Ishikawa (cell line): ENCODE measurements at regions not wholly inside any gene's neighbourhood (a gene's known extent, or its start where the extent isn't known, plus 50 kb on each side); places are given as distances from the start of the nearest gene placed in this dataset.

Source experiments
- CEBPB ChIP-seq: IDR thresholded peaks from 2 replicates; pipeline ENCODE4 v1.6.1; 2012
- CREB1 ChIP-seq: IDR thresholded peaks from 2 replicates; pipeline ENCODE4 v1.6.1; 2012; ENCODE audit warnings: low read depth
- EGR1 ChIP-seq: IDR thresholded peaks from 2 replicates; pipeline ENCODE4 v1.6.1; 2012
- EP300 ChIP-seq: IDR thresholded peaks from 2 replicates; pipeline ENCODE4 v1.6.1; 2012; ENCODE audit warnings: borderline replicate concordance
- FOXM1 ChIP-seq: IDR thresholded peaks from 2 replicates; pipeline ENCODE4 v1.6.1; 2012; ENCODE audit warnings: low read depth, borderline replicate concordance
- MAX ChIP-seq: IDR thresholded peaks from 2 replicates; pipeline ENCODE4 v1.6.1; 2012
- NFIC ChIP-seq: IDR thresholded peaks from 2 replicates; pipeline ENCODE4 v1.6.1; 2012
- RAD21 ChIP-seq: IDR thresholded peaks from 2 replicates; pipeline ENCODE4 v1.6.1; 2012; ENCODE audit warnings: low read depth
- REST ChIP-seq: IDR thresholded peaks from 2 replicates; pipeline ENCODE4 v1.6.1; 2012; ENCODE audit warnings: low read depth, mild to moderate bottlenecking
- TAF1 ChIP-seq: IDR thresholded peaks from 2 replicates; pipeline ENCODE4 v1.6.1; 2012; ENCODE audit warnings: low read depth, mild to moderate bottlenecking
- TCF12 ChIP-seq: IDR thresholded peaks from 2 replicates; pipeline ENCODE4 v1.6.1; 2012; ENCODE audit warnings: low read depth
- TEAD4 ChIP-seq: IDR thresholded peaks from 2 replicates; pipeline ENCODE4 v1.6.1; 2012
- USF1 ChIP-seq: IDR thresholded peaks from 2 replicates; pipeline ENCODE4 v1.6.1; 2012
- YY1 ChIP-seq: IDR thresholded peaks from 2 replicates; pipeline ENCODE4 v1.6.1; 2012; ENCODE audit warnings: low read depth
- ZBTB7A ChIP-seq: IDR thresholded peaks from 2 replicates; pipeline ENCODE4 v1.6.1; 2012; ENCODE audit warnings: low read depth

- no peak for TF ChIP-seq CEBPB
- no peak for TF ChIP-seq YY1
- no peak for TF ChIP-seq TCF12
- no peak for TF ChIP-seq ZBTB7A
- no peak for TF ChIP-seq TAF1
- TF ChIP-seq CREB1 = no peak
- no peak for TF ChIP-seq MAX
- no peak for TF ChIP-seq NFIC
- no peak for TF ChIP-seq TEAD4
- no peak for TF ChIP-seq EGR1
- TF ChIP-seq FOXM1 = no peak
- no peak for TF ChIP-seq RAD21
Observed at GRCh38 chr4:63841266-63841665, 568.0 kb downstream of the TECRL start.

- TF ChIP-seq CREB1 (no peak), CEBPB (no peak), FOXM1 (no peak), EP300 (no peak), RAD21 (no peak), EGR1 (no peak), NFIC (no peak)
Observed at GRCh38 chr4:63831590-63832155, 577.6 kb downstream of the TECRL start.

- TF ChIP-seq NFIC (no peak), MAX (no peak), TEAD4 (no peak), TAF1 (no peak), EP300 (no peak), YY1 (no peak), FOXM1 (no peak), ZBTB7A (no peak), RAD21 (no peak), CREB1 (no peak), CEBPB (no peak), TCF12 (no peak), USF1 (no peak), REST (no peak), EGR1 (no peak)
Observed at GRCh38 chr4:63817196-63817865, 591.9 kb downstream of the TECRL start.

- TF ChIP-seq NFIC (no peak), EP300 (no peak), CREB1 (no peak), USF1 (no peak), TCF12 (no peak), TEAD4 (no peak), FOXM1 (no peak), CEBPB (no peak), EGR1 (no peak), TAF1 (no peak), REST (no peak), MAX (no peak), ZBTB7A (no peak)
Observed at GRCh38 chr4:63814171-63814964, 594.9 kb downstream of the TECRL start.

- TF ChIP-seq EGR1 (no peak), CEBPB (no peak), RAD21 (no peak), YY1 (no peak), FOXM1 (no peak), ZBTB7A (no peak), MAX (no peak), TEAD4 (no peak), TAF1 (no peak), REST (no peak), EP300 (no peak)
Observed at GRCh38 chr4:63799166-63799565, 610.1 kb downstream of the TECRL start.
